ENCODE measurements at regions not wholly inside any gene's neighbourhood (a gene's known extent, or its start where the extent isn't known, plus 50 kb on each side); places are given as distances from the start of the nearest gene placed in this dataset.

DNA sequence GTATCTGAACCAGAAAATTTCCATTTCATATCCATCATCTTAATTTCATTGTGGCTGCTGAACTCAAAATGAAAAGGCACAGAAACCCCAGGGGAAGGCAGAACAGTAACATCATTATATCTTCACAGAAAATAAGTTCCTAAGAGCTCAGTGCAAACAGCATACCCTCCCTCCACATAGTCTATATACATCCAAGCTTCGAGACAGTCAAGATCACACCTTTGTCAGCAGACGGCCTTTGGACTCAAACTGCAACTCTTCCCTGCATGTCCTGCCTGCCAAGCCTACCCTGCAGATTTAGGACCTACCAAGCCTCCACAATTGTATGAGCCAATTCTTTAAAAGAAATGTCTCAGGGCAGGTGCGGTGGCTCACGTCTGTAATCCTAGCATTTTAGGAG is 502.1 kb downstream of the SUCLG1 start:
- TF ChIP-seq, protein P1, sequence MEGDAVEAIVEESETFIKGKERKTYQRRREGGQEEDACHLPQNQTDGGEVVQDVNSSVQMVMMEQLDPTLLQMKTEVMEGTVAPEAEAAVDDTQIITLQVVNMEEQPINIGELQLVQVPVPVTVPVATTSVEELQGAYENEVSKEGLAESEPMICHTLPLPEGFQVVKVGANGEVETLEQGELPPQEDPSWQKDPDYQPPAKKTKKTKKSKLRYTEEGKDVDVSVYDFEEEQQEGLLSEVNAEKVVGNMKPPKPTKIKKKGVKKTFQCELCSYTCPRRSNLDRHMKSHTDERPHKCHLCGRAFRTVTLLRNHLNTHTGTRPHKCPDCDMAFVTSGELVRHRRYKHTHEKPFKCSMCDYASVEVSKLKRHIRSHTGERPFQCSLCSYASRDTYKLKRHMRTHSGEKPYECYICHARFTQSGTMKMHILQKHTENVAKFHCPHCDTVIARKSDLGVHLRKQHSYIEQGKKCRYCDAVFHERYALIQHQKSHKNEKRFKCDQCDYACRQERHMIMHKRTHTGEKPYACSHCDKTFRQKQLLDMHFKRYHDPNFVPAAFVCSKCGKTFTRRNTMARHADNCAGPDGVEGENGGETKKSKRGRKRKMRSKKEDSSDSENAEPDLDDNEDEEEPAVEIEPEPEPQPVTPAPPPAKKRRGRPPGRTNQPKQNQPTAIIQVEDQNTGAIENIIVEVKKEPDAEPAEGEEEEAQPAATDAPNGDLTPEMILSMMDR (IDR thresholded peaks at IDR 0.05), result no peak
- TF ChIP-seq POLR2A (IDR thresholded peaks at IDR 0.05), result no peak
- no peak for TF ChIP-seq POLR2AphosphoS5 (IDR thresholded peaks at IDR 0.05)

Measured in breast epithelium (tissue), 3 donors.